Hematopoietic multipotent progenitor cell treated with erythropoietin and hydrocortisone succinate and interleukin-3 and kit ligand, for 15 days (in vitro differentiated cells): ENCODE measurements at regions not wholly inside any gene's neighbourhood (a gene's known extent, or its start where the extent isn't known, plus 50 kb on each side); places are given as distances from the start of the nearest gene placed in this dataset.

Experiments
- DNase-seq: peaks from one replicate; pipeline ENCODE4 v3.0.0-alpha.2; 2015; ENCODE audit warnings: low spot score

DNA sequence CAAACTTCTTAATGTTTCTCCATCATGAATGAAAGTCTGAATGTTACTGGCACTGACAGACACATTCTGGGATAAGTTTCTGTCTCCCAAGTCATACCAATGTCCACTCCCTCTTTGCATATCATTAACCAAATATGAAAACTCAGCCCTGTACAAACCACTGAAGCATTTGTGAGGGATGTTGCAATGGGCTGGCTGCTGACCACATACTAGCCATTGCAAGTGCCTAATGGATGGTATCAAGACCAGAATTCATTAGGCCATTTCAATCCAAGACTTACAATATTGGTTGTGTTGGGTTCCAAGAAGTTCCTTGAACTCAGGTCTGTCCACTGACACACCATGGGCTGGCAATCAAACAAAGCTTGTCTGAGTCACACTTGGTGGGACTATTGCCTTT, 73.8 kb downstream of the CBLN2 start:
- DNase-seq, result no peak

DNA sequence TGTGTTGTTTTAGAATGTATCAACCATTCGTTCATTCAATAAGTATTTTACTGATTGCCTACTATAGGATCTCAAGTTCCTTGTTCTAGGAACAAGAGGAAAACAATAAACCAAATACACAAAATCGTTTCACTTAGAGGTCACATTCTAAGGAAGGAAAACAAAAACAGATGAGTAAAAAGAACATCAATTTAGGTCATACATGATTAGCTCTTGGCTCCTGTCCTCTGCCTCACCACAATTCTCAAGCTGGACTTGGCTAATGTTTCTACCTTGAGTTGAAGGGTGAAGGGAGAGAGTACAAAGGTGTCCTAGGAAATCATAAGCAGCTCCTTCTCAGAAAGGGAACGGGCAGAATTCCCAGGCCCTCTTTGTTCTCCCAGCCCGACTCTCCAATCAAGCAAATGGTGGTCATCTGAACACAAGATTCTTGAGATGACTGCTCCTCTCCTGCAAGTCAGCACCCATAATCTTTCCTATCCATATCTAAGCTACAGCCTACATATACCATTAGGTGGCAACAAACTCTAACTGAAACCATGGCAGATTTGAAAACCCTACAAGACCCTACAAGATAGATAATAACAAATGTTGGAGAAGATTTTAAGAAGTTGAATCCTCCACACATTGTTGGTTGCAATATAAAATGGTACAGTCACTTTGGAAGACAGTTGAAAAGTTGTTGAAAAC, 76.0 kb downstream of the CBLN2 start:
- no peak for DNase-seq

DNA sequence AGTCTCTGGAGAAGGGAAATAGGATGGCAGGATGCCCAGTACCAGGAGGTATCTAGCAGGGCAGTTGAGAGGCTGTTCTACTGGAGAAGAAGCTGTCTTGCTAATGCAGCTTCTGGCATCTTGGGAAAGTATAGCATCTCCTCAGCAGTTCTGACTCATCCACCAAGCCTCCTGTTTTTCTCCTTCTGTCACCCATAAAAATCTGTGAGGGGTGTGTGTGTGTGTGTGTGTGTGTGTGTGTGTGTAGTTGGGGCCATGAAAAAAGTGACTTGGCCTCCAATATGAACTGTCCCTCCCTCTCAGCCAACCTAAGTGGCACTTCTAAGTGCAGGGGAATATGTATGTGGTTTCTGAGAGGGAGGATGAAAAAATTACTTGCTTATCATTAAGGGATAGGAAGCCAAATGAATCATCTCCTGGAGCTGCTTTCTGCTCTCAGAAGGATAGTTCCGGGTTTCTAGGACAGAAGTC, 83.9 kb downstream of the CBLN2 start:
- no peak for DNase-seq

DNA sequence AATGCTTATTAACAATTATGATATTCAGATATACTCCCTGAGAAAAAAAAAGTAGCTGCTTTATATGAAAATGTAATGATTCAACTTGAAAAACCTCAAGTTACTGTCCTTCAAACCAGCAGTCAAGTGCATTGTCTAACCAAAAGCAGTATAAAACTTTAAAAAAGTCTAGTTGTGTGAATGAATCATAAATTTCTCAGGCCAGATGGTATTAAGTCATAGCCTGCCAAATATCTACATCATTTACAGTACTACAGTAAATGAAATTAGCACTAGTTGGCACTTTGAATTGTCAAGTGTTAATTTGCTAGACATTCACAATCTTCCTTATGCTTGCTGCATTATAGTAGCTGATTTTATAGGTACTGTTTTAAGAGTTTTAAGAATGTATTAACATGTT, 85.9 kb downstream of the CBLN2 start:
- no peak for DNase-seq

DNA sequence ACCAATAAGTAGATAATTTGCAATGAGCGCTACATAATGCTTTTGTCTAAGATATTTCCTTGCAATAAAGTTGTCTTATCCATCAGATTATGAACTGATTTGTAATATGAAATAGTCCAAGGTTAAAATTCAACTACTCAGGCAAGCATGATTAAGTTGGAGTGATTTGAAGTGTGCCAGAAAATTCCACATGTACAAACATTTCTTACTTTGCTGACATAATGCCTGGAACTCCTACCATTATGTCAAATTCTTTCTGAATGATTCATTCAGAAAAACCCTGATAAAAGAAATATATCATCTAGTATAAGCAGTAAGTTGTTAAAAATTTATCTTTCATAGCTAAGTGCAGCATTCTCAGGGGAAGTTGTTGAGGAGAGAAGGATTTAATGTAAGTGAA, 87.3 kb downstream of the CBLN2 start:
- DNase-seq, result no peak

DNA sequence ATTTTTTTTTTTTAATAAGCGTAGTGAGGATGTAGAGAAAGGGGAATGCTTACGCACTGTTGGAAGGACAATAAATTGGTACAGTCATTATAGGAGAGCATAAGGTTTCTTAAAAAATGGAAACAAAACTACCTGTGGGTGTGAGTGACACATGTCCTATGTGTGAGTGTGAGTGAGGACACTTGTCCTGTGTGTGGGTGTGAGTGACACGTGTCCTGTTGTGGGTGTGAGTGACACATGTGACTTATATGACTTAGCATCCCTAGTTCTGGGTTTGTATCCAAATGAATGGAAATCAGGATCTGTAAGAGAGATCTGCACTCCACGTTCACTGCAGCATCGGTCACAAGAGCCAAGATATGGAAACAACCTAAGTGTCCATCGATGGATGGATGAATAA, 91.8 kb downstream of the CBLN2 start:
- DNase-seq, result no peak

DNA sequence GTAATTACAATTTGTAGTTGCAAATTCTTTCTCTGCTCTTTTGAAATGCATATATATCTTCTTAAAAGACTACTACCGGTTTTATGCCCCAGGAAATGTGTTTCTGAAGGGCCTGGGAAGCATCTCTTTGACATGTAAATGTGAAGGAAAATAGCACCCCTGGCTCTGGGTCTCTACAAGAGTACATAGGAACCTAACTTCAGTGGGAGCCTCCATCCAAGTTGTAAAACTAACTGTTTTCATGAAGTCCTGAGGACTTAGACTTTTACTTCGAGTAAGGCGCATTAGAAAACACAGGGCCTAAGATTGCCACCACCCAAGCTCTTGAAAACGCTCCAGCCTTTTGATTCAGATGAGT, 99.4 kb downstream of the CBLN2 start:
- no peak for DNase-seq

DNA sequence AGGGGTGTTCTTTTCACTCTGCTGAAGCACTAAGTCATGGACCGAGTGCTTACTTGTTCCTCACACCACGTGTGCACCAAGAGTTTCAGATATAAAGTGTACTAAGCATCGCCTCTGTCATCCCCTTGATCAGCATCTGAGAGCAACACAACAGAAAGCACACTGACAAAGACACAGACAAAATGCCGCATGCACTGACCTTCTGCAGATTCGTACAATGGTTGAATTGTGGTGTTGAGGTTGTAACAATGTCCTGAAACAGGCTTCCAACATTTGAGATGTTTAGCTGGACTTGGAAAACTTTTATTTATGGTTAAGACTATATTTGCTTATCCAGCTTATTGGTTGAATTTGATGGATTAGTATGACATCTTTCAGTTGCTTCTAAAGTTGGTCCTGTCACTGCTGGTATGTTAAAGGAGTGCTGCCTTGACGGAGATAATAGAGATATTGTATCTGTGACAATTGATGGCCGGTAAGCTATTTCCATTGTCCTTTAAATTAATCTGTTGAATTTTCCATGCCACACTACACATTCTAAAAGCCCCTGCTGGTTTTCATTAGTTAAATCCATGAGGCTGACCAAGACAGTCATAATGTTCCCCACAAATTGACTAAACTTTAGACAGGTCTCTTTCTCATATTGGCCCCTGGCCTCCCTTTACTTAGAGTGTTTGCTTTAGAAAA, 99.9 kb downstream of the CBLN2 start:
- DNase-seq, result no peak

DNA sequence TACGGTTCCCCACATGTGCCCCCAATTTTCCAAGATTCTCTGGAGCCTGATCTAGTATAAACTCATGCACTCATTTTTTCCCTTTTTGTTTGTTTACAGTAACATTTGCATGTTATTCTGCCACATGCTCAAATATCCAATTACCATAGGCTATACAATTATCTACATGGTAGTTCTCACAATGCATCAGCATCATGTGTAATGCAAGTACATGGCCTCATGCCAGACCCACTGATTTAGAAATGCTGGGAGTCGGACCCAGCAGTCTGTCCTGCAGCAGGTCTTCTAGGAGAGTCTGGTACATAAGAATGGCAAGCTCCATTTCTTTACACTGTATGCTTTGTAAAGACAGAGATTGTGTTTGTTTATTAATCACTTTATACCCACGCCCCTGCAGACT, 107.7 kb downstream of the CBLN2 start:
- no peak for DNase-seq

DNA sequence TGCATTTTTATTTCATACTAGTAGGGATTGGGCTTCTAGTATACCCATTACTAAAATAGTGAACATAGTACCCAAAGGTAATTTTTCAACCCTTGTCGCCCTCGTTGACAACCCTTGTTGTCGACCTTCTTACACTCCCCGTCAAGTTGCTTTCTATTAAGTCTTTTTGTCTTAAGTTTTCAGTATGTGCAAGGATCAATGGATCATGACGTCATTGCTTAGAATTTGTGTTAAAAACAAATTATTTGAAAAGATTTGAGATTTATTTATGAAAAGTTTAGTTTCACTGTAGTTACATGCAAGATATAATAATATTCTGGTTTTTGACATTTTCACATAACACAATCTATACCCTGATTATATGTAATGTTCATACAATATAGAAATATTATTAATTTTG, 110.4 kb downstream of the CBLN2 start:
- DNase-seq, result no peak

DNA sequence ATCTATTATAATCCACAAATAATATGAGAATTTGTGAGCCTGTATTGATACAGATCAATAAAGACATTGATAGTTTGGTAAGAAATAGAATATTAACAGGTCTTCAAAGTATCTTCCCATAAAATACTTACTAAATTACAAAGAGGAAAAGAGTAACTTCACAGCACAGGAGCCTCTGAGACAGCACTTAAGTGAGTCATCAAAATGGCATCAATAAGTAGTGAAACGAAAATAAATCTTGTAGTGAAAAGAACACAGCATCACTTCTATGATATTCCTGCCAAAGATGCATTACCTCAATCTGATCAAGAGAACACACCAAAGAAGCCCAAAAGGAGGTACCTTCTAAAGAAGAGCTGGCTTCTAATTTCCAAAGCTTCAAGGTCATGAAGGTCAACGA, 116.4 kb downstream of the CBLN2 start:
- DNase-seq, result no peak

DNA sequence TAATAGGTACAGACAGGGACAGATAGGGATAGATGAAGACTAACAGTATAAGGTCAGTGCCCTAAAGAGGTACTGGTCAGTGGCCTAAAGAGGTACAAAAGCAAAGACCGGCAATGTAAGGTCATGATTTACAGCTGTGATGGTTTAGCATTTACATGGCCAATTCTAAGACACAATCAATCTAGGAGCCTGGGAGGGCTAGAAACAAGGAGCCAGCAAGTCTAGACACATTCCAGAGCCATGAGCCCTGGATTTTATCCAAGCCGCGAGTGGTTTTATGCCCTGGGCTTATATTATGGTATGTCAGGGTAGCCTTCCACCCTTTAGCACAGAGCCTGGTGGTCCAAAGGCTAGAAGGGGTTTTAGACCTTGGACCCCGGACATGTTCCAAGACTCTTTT, 124.2 kb downstream of the CBLN2 start:
- no peak for DNase-seq

DNA sequence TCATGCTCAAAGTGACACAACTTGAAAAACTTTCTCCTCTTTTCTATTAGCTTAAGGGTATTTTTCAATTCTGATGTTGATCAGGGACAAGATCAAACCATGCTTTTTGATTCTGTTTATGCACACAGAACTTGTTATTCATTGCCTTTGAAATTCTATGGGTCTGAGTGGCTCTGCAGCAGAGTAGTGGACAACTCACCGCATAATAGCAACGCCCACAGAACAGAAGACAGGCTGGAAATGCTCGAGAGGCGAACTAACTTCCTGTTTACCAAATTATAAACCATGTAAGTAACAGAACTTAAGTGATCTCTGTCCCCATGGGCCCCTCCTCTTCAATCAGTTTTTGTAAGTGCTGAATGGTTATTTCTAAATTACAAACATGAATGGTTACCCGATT, 131.2 kb downstream of the CBLN2 start:
- DNase-seq, result no peak

DNA sequence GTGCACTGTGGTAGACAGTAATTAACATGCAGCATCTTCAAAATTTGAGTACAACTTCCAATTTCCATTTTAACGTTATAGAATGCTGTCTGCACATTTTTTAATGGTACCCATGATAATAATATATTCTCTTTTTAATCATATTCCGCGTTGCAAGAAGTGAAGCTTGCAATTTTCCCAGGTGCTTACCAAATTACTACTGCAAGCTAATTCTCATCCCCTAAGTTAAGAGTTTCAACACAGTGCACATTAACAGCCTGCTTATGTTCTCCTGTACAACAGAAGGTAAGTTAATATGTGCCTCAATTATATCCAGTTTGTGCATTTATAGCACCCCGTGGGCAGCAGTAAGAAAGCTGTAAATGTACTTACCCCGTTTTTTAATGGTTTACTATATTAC, 132.9 kb downstream of the CBLN2 start:
- DNase-seq, result no peak

DNA sequence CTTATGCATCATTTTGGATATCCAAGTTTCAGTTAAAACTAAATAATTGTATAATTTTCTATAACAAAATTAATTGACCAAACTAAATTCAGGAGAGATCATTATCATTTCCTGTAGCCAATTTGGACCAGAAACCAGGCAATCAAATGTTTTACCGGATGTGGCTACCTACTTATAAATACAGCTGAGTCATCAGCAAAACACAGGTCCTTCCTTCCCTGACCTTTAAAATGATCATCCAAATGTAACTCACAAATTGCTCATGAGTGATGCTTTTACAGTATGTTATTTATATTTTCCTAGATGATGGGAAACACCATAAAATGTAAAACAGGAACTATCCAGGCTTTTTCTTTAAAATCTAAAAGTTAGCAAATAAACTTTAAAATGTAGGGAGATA, 133.7 kb downstream of the CBLN2 start:
- DNase-seq, result no peak

DNA sequence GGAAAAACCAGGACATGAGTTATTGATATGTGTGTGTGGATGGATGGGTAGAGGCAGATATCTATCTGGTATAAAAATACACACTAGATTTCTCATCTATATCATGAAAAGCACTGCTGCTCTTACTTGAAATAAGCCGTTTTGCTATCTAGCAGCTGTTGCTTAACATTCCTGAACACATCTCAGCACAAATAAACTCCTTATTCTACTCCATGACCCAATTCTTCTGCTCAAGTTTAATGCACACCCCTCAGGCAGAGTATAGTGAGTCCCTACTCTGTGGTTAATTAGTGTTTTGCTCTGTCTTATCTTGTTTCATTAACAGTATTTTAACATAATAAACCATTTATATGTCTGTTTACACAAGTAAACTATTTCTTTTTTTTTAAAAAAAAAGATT, 134.2 kb downstream of the CBLN2 start:
- DNase-seq, result no peak

DNA sequence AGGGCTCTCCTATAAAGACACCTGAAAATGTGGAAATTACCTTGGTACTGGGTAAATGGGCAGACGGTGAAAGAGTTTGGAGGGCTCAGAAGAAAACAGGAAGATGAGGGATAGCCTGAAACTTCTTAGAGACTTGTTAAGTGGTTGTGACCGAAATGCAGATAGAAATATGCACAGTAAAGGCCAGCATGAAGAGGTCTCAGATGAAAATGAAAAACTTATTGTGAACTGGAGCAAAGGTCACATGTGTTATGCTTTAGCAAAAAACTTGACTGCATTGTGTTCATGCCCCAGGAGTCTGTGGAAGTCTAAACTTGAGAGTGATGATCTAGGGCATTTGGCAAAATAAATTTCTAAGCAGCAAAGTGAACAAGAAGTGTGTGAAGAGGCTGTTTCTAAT, 137.1 kb downstream of the CBLN2 start:
- DNase-seq, result no peak

DNA sequence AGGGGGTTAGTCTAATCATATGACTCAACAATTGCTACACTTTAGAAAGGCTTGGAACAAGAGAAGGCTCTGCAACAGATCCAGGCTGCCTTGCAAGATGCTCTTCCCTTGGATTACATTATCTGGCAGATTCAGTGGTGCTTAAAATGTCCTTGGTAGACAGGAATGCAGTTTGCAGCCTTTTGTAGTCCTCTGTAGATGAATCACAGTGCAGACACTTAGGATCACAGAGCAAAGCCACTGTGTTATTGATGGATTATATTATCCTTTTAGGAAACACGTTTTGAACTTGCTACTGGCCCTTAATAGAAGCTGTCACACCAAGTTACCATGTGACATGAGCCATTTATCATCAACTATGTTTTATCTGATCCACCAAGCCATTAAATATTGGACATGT, 152.2 kb downstream of the CBLN2 start:
- no peak for DNase-seq

DNA sequence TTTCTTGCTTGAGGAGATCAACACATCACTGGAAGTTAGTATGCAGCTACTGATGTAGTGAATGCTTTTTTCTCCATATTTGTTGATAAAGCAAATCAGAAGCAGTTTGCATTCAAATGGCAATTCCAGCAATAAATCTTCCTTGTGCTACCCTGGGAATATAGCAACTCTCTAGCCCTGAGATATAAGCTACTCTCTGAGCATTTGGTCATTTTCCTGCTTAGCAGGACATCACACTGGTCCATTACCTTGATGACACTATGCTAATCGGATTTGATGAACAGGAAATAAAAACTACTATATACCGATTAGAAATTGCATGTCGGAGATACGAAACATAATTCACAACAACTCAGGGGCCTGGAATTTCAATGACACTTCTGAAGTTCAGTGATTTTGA, 152.7 kb downstream of the CBLN2 start:
- no peak for DNase-seq

DNA sequence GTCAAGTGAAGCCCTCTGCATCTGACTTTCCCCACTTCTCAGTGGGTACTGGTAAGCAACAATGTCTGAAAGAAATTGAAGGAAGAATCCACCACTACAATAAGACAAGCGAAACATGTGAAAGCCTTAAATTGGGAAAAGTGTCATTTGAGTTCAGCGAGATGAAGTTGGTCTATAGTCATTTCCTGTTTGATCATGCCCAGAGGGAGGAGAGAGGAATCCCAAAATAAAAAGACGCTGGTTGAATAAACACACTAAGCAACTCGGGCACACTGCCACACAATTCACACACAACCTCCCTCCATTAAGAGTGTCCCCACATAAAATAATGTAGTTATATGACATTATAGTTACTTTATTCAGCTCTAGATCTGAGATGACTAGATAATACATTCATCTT, 166.1 kb downstream of the CBLN2 start:
- DNase-seq, result no peak

DNA sequence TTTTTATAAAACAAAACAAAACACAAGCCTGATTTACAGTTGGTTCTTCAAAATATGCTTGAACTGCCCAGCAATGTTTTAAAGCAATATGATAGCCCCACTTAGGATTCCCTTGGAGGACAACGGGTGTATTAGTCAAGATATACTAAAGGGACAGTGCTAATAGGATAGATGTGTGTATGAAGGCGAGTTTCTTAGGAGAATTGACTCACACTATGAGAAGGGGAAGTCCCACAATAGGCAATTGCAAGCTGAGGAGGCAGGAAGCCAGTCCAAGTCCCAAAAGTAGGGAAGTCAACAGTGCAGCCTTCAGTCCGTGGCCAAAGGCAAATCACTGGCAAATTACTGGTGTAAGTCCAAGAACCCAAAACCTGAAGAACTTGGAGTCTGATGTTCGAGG, 167.9 kb downstream of the CBLN2 start:
- DNase-seq, result no peak

DNA sequence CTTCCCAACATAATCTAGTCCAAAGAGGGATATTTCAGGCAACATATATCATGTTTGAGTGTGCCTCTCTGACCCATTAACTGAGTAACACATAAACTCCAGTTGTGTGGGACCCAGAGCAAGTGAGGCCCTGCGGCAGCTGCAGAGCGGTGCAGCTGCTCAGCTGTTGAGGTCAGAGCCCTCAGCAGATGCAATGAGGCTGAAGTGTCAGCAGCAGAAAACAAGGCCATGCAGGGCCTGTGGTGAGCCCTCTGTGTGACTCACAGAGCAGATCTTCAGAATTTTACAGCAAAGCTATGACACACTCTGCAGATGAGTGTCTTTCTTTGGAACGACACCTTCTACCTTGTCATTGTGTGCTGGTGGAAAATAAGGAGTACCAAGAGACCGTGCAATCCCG, 168.5 kb downstream of the CBLN2 start:
- no peak for DNase-seq

DNA sequence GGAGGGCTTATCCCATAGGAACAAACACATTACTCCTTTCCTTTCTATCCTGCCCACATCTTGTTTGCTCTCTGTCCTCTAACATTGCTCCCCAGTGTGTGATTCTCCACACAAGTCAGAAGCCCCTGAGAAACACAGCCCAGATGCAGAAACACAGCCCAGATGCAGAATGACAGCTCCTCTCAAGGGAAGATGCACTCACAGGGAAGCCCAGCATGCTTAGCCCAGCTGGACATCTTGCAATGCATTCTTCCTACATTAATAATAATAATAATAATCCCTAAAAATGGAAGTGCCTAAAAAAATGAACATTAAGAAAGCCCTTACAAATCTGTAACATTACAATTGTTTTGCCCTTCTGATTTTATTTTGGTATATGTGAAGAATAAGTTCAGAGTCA, 172.1 kb downstream of the CBLN2 start:
- DNase-seq, result no peak

DNA sequence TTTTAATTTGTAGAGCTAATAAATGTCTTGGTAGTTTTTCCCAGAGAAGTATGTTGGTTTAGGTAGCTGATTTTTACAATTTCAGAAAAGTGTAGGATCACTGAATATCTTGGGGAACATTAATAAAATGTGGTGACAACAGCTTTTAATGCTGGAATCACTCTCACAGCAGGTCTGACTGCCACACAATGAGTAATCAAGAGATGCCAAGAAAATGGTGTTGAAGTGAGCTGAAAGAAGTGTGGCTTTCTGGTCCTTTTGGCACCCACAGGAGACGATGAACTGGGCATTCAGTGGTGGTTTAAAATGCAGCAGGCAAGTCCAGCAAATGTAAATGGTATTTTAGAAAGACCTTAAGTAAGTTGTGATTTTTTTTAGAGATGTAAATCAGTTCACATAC, 175.8 kb downstream of the CBLN2 start:
- DNase-seq, result no peak
